ENCODE measurements at regions not wholly inside any gene's neighbourhood (a gene's known extent, or its start where the extent isn't known, plus 50 kb on each side); places are given as distances from the start of the nearest gene placed in this dataset.

DNA sequence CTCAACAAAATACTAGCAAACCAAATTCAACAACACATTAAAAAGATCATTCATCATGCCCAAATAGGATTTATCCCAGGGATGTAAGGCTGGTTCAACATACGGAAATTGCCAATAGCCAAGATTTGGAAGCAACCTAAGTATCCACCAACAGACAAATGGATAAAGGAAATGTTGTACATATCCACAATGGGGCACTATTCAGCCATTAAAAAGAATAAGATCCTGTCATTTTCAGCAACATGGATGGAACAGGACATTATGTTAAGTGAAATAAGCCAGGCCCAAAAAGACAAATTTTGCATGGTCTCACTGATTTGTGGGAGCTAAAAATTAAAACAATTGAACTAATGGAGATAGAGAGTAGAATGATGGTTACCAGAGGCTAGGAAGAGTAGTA, 82.0 kb upstream of the FAM241A start:
- CTCF ChIA-PET, result no interaction called here
- Mint-ChIP-seq H3K9me3 (no peaks in the 10 kb centered on the region), H3K4me3 (no peak overlapping the region), H3K4me1 (no peaks in the 10 kb centered on the region), H3K36me3 (peaks cover 0 to 2% (median 0%) of the 10 kb centered on the region in 3 donors), H3K27me3 (peaks cover 17 to 42% of the 10 kb centered on the region in 2 donors), H3K27ac (no peak overlapping the region)
- Histone ChIP-seq H3K4me1 (ENCODE audit: insufficient read depth, low read length) (no peaks in the 10 kb centered on the region), H3K4me3 (ENCODE audit: low read length) (no peak overlapping the region), H3K27me3 (ENCODE audit: insufficient read depth, low read length, poor library complexity, severe bottlenecking) (peaks cover 4% of the 10 kb centered on the region), H3K36me3 (ENCODE audit: insufficient read depth, low read length) (no peaks in the 10 kb centered on the region), H3K27ac (ENCODE audit: low read depth, low read length) (no peak overlapping the region), H3K9me3 (ENCODE audit: low read length) (no peaks in the 10 kb centered on the region)
- DNase-seq, result no peak
- POLR2A ChIA-PET, result no interaction called here

GRCh38 chr4:112069110-112069509, 76.1 kb upstream of the FAM241A start:
- no peak overlapping the region for H3K4me3 ChIP-seq (ENCODE audit: low read length)
- H3K36me3 ChIP-seq (ENCODE audit: insufficient read depth, low read length), result no peaks in the 10 kb centered on the region
- H3K4me1 Mint-ChIP-seq, result no peaks in the 10 kb centered on the region
- no peaks in the 10 kb centered on the region for H3K9me3 ChIP-seq (ENCODE audit: low read length)
- POLR2A ChIA-PET, result no interaction called here
- no peak overlapping the region for H3K27ac Mint-ChIP-seq
- no peaks in the 10 kb centered on the region for H3K36me3 Mint-ChIP-seq
- peaks cover 21 to 48% of the 10 kb centered on the region in 2 donors for H3K27me3 Mint-ChIP-seq
- H3K27me3 ChIP-seq (ENCODE audit: insufficient read depth, low read length, poor library complexity, severe bottlenecking), result no peaks in the 10 kb centered on the region
- CTCF ChIA-PET, result no interaction called here
- H3K4me1 ChIP-seq (ENCODE audit: insufficient read depth, low read length), result no peaks in the 10 kb centered on the region
- H3K27ac ChIP-seq (ENCODE audit: low read depth, low read length), result no peak overlapping the region
- no peak overlapping the region for H3K4me3 Mint-ChIP-seq
- DNase-seq, result no peak
- peaks cover 7 to 13% (median 10%) of the 10 kb centered on the region in 5 donors for H3K9me3 Mint-ChIP-seq

DNA sequence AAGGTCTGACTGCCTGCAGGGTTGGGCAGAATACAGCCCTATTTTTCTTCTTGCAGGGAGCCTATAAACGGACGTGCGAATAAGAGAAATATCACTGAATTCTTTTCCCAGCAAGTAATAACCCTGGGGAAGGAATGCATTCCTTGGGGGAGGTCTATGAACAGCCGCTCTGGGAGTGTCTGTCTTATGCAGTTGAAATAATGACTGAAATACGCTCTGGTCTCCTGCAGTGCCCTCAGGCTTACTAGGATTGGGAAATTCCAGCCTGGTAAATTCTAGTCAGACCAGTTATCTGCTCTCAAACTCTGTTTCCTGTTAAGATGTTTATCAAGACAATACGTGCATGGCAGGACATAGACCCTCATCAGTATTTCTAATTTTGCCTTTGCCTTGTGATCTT, 72.1 kb upstream of the FAM241A start:
- peak overlapping the region in 1 of 8 donors; percentile 42 for H3K27ac Mint-ChIP-seq
- H3K36me3 Mint-ChIP-seq, result no peaks in the 10 kb centered on the region
- no peaks in the 10 kb centered on the region for H3K4me1 Mint-ChIP-seq
- H3K4me3 ChIP-seq (ENCODE audit: low read length), result no peak overlapping the region
- no peaks in the 10 kb centered on the region for H3K4me1 ChIP-seq (ENCODE audit: insufficient read depth, low read length)
- no peak overlapping the region for H3K27ac ChIP-seq (ENCODE audit: low read depth, low read length)
- no peaks in the 10 kb centered on the region for H3K27me3 ChIP-seq (ENCODE audit: insufficient read depth, low read length, poor library complexity, severe bottlenecking)
- no peak for DNase-seq
- H3K36me3 ChIP-seq (ENCODE audit: insufficient read depth, low read length), result no peaks in the 10 kb centered on the region
- ChIA-PET CTCF (no interaction called here), POLR2A (no interaction called here)
- peaks cover 7 to 13% (median 10%) of the 10 kb centered on the region in 5 donors for H3K9me3 Mint-ChIP-seq
- no peak overlapping the region for H3K4me3 Mint-ChIP-seq
- H3K27me3 Mint-ChIP-seq, result peaks cover 9 to 35% of the 10 kb centered on the region in 2 donors
- H3K9me3 ChIP-seq (ENCODE audit: low read length), result no peaks in the 10 kb centered on the region

DNA sequence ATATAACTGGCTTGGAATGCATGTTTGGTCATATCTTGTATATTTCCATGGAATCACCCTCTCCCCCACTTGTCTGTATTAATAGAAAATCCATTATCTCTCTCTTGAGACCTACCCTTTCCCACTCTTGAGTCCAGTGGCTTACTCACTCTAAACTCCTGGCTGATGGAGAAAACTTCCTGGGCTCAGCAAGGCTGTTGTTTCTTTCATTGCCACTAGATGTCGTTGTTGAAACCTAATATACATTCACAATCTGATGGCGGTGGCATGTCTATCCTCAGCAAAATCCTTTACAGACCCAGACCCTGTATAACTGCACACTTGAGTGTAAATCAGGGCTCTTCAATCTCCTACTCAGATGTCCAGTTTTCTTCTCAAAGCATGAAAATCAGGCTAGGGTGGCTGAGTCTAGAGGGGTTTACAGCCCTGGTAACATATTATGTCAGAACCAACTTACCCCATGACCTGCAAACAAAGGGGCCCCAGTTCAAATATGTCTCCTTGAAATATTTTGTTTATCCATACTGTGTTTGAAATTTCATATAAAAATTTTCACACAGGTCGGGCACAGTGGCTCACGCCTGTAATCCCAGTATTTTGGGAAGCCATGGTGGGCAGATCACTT, 70.0 kb upstream of the FAM241A start:
- no peak overlapping the region for H3K4me3 ChIP-seq (ENCODE audit: low read length)
- ChIA-PET POLR2A (no interaction called here), CTCF (interaction anchor here (0.8 kb wide), 1 partner anchor 24 kb away, joined by 3 read pairs; no protein-coding TSS in a partner anchor)
- Mint-ChIP-seq H3K4me3 (no peak overlapping the region), H3K36me3 (no peaks in the 10 kb centered on the region), H3K27me3 (peaks cover 7 to 26% of the 10 kb centered on the region in 2 donors), H3K27ac (no peak overlapping the region), H3K9me3 (peaks cover 7 to 13% (median 10%) of the 10 kb centered on the region in 5 donors), H3K4me1 (no peaks in the 10 kb centered on the region)
- peak in 2 of 5 donors; percentile 7 to 23 for DNase-seq
- no peaks in the 10 kb centered on the region for H3K27me3 ChIP-seq (ENCODE audit: insufficient read depth, low read length, poor library complexity, severe bottlenecking)
- no peak overlapping the region for H3K27ac ChIP-seq (ENCODE audit: low read depth, low read length)
- H3K4me1 ChIP-seq (ENCODE audit: insufficient read depth, low read length), result no peaks in the 10 kb centered on the region
- H3K36me3 ChIP-seq (ENCODE audit: insufficient read depth, low read length), result no peaks in the 10 kb centered on the region
- H3K9me3 ChIP-seq (ENCODE audit: low read length), result no peaks in the 10 kb centered on the region

DNA sequence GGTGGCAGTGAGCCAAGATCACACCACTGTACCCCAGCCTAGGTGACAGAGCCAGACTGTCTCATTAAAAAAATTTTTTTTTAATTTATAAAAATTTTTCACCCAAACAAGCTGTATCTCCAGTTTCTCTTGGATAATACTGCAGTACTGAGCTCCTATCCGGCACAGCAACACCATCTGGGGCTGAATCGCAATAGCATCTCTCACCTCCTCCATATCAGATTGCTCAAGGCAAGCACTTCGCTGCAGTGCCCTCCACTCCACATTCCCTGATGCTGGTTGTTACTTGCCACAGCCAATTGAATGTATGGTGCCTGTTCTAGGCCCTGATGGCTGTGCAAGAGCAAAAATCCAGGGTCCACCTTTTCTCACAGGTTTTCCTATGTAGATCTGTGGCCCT, 69.3 kb upstream of the FAM241A start:
- no peaks in the 10 kb centered on the region for H3K36me3 Mint-ChIP-seq
- H3K4me3 ChIP-seq (ENCODE audit: low read length), result no peak overlapping the region
- H3K27ac ChIP-seq (ENCODE audit: low read depth, low read length), result no peak overlapping the region
- H3K9me3 ChIP-seq (ENCODE audit: low read length), result no peaks in the 10 kb centered on the region
- no peaks in the 10 kb centered on the region for H3K27me3 ChIP-seq (ENCODE audit: insufficient read depth, low read length, poor library complexity, severe bottlenecking)
- ChIA-PET CTCF (interaction anchor here (0.8 kb wide), 1 partner anchor 24 kb away, joined by 3 read pairs; no protein-coding TSS in a partner anchor), POLR2A (no interaction called here)
- no peaks in the 10 kb centered on the region for H3K36me3 ChIP-seq (ENCODE audit: insufficient read depth, low read length)
- H3K4me1 Mint-ChIP-seq, result no peaks in the 10 kb centered on the region
- H3K4me3 Mint-ChIP-seq, result no peak overlapping the region
- H3K9me3 Mint-ChIP-seq, result peaks cover 7 to 13% (median 10%) of the 10 kb centered on the region in 5 donors
- no peaks in the 10 kb centered on the region for H3K4me1 ChIP-seq (ENCODE audit: insufficient read depth, low read length)
- DNase-seq, result no peak
- H3K27ac Mint-ChIP-seq, result no peak overlapping the region
- peaks cover 7 to 28% of the 10 kb centered on the region in 2 donors for H3K27me3 Mint-ChIP-seq

- H3K4me3 Mint-ChIP-seq, result no peak overlapping the region
- no peaks in the 10 kb centered on the region for H3K27me3 ChIP-seq (ENCODE audit: insufficient read depth, low read length, poor library complexity, severe bottlenecking)
- H3K9me3 ChIP-seq (ENCODE audit: low read length), result no peaks in the 10 kb centered on the region
- peaks cover 7 to 13% (median 10%) of the 10 kb centered on the region in 5 donors for H3K9me3 Mint-ChIP-seq
- H3K27me3 Mint-ChIP-seq, result peaks cover 7 to 27% of the 10 kb centered on the region in 2 donors
- no peaks in the 10 kb centered on the region for H3K36me3 Mint-ChIP-seq
- no peaks in the 10 kb centered on the region for H3K4me1 ChIP-seq (ENCODE audit: insufficient read depth, low read length)
- H3K27ac Mint-ChIP-seq, result no peak overlapping the region
- DNase-seq, result no peak
- H3K4me1 Mint-ChIP-seq, result no peaks in the 10 kb centered on the region
- no peak overlapping the region for H3K27ac ChIP-seq (ENCODE audit: low read depth, low read length)
- ChIA-PET POLR2A (no interaction called here), CTCF (no interaction called here)
- H3K4me3 ChIP-seq (ENCODE audit: low read length), result no peak overlapping the region
- H3K36me3 ChIP-seq (ENCODE audit: insufficient read depth, low read length), result no peaks in the 10 kb centered on the region
Measured at GRCh38 chr4:112076919-112077608, 68.2 kb upstream of the FAM241A start.

GRCh38 chr4:112077743-112078142, 67.5 kb upstream of the FAM241A start:
- DNase-seq, result no peak
- H3K9me3 Mint-ChIP-seq, result peaks cover 2 to 10% (median 9%) of the 10 kb centered on the region in 5 donors
- H3K4me3 Mint-ChIP-seq, result no peak overlapping the region
- no peaks in the 10 kb centered on the region for H3K4me1 Mint-ChIP-seq
- ChIA-PET CTCF (no interaction called here), POLR2A (no interaction called here)
- Histone ChIP-seq H3K36me3 (ENCODE audit: insufficient read depth, low read length) (no peaks in the 10 kb centered on the region), H3K27me3 (ENCODE audit: insufficient read depth, low read length, poor library complexity, severe bottlenecking) (no peaks in the 10 kb centered on the region), H3K4me3 (ENCODE audit: low read length) (no peak overlapping the region), H3K27ac (ENCODE audit: low read depth, low read length) (no peak overlapping the region), H3K9me3 (ENCODE audit: low read length) (no peaks in the 10 kb centered on the region), H3K4me1 (ENCODE audit: insufficient read depth, low read length) (no peaks in the 10 kb centered on the region)
- peaks cover 5 to 20% of the 10 kb centered on the region in 2 donors for H3K27me3 Mint-ChIP-seq
- no peaks in the 10 kb centered on the region for H3K36me3 Mint-ChIP-seq
- no peak overlapping the region for H3K27ac Mint-ChIP-seq

- H3K36me3 ChIP-seq (ENCODE audit: insufficient read depth, low read length), result no peaks in the 10 kb centered on the region
- no peak overlapping the region for H3K4me3 ChIP-seq (ENCODE audit: low read length)
- POLR2A ChIA-PET, result no interaction called here
- peaks cover 4 to 26% of the 10 kb centered on the region in 2 donors for H3K27me3 Mint-ChIP-seq
- no peak overlapping the region for H3K4me3 Mint-ChIP-seq
- CTCF ChIA-PET, result interaction anchor here (0.8 kb wide), 1 partner anchor 441 kb away, joined by 3 read pairs; no protein-coding TSS in a partner anchor
- no peaks in the 10 kb centered on the region for H3K4me1 ChIP-seq (ENCODE audit: insufficient read depth, low read length)
- H3K27me3 ChIP-seq (ENCODE audit: insufficient read depth, low read length, poor library complexity, severe bottlenecking), result no peaks in the 10 kb centered on the region
- no peaks in the 10 kb centered on the region for H3K36me3 Mint-ChIP-seq
- no peaks in the 10 kb centered on the region for H3K4me1 Mint-ChIP-seq
- no peak overlapping the region for H3K27ac Mint-ChIP-seq
- H3K27ac ChIP-seq (ENCODE audit: low read depth, low read length), result no peak overlapping the region
- DNase-seq, result no peak
- H3K9me3 ChIP-seq (ENCODE audit: low read length), result no peaks in the 10 kb centered on the region
- H3K9me3 Mint-ChIP-seq, result no peaks in the 10 kb centered on the region
Measured at GRCh38 chr4:112082954-112083586, 62.2 kb upstream of the FAM241A start.
